ENCODE measurements at regions not wholly inside any gene's neighbourhood (a gene's known extent, or its start where the extent isn't known, plus 50 kb on each side); places are given as distances from the start of the nearest gene placed in this dataset.

DNA sequence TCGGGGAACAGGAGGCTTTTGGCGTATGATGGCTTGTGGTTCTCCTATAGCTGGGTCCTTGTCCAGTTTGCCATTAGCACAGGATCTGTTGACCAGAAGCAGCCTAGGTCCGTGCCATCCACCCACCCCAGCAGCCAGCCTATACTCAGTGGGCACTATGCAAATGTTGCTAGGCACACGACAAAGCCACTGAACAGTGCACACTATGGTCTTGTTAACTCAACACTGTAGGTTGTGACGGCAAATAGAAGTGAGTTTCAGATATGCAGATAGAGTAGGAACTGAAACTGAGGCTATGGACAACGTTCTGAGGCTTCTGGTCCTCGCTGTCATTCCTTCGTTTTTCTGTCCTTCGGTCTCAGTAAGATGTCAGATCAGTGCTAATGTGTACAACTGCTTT lies 541.3 kb upstream of the TENM3 start:
- ChIA-PET CTCF (no interaction called here), POLR2A (no interaction called here)
- H3K4me1 Mint-ChIP-seq (ENCODE audit: insufficient read depth, unreplicated experiment), result no peaks in the 10 kb centered on the region
- no TSS peak for BruUV-seq (replicated peaks)
- no peak overlapping the region for H3K27ac Mint-ChIP-seq (ENCODE audit: low read depth, unreplicated experiment)
- H3K27me3 Mint-ChIP-seq (ENCODE audit: insufficient read depth, unreplicated experiment), result no peaks in the 10 kb centered on the region
- TF ChIP-seq, protein P1, sequence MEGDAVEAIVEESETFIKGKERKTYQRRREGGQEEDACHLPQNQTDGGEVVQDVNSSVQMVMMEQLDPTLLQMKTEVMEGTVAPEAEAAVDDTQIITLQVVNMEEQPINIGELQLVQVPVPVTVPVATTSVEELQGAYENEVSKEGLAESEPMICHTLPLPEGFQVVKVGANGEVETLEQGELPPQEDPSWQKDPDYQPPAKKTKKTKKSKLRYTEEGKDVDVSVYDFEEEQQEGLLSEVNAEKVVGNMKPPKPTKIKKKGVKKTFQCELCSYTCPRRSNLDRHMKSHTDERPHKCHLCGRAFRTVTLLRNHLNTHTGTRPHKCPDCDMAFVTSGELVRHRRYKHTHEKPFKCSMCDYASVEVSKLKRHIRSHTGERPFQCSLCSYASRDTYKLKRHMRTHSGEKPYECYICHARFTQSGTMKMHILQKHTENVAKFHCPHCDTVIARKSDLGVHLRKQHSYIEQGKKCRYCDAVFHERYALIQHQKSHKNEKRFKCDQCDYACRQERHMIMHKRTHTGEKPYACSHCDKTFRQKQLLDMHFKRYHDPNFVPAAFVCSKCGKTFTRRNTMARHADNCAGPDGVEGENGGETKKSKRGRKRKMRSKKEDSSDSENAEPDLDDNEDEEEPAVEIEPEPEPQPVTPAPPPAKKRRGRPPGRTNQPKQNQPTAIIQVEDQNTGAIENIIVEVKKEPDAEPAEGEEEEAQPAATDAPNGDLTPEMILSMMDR (IDR thresholded peaks at IDR 0.05; ENCODE audit: unreplicated experiment), result no peak
- no peak for DNase-seq (ENCODE audit: unreplicated experiment)
- H3K36me3 Mint-ChIP-seq (ENCODE audit: insufficient read depth, unreplicated experiment), result no peaks in the 10 kb centered on the region
- no peak overlapping the region for H3K4me3 Mint-ChIP-seq (ENCODE audit: unreplicated experiment)
- intact Hi-C loops (cut with micrococcal nuclease), result no loop called here
- H3K9me3 Mint-ChIP-seq (ENCODE audit: unreplicated experiment), result no peaks in the 10 kb centered on the region

DNA sequence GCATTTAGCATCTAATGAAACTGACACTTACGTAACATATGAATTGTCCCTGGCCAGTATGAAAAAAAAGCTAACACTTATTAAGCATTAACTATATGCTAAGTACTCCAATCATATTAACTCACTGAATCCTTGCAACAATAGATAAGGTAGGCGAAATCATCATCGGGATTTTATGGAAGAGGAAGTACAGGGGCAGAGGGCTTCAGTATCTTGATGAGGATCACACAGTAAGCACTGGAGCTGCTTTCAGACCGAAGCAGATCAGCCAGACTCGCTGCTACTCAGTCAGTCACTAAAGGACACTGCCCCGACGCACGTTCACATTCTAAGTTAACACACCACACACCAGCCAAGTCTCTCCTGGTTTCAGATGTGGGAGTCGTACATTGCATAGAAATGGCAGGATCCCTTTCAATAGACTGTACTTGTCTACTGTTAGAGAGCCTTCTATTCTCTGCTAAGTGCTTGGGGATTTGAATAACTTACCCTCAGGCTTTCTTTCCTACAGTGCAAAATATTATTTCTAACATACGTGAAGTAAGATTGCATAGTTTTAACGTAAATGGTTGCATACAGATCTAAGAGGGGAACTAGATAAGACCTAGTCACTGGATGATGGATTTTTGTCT lies 540.2 kb upstream of the TENM3 start:
- no peaks in the 10 kb centered on the region for H3K27me3 Mint-ChIP-seq (ENCODE audit: insufficient read depth, unreplicated experiment)
- no peak for DNase-seq (ENCODE audit: unreplicated experiment)
- no peaks in the 10 kb centered on the region for H3K9me3 Mint-ChIP-seq (ENCODE audit: unreplicated experiment)
- H3K4me1 Mint-ChIP-seq (ENCODE audit: insufficient read depth, unreplicated experiment), result no peaks in the 10 kb centered on the region
- H3K27ac Mint-ChIP-seq (ENCODE audit: low read depth, unreplicated experiment), result no peak overlapping the region
- no peaks in the 10 kb centered on the region for H3K36me3 Mint-ChIP-seq (ENCODE audit: insufficient read depth, unreplicated experiment)
- TF ChIP-seq, protein P1 (IDR thresholded peaks at IDR 0.05; ENCODE audit: unreplicated experiment), result no peak
- intact Hi-C loops (cut with micrococcal nuclease), result no loop called here
- BruUV-seq (replicated peaks), result no TSS peak
- no peak overlapping the region for H3K4me3 Mint-ChIP-seq (ENCODE audit: unreplicated experiment)
- ChIA-PET POLR2A (no interaction called here), CTCF (no interaction called here)

DNA sequence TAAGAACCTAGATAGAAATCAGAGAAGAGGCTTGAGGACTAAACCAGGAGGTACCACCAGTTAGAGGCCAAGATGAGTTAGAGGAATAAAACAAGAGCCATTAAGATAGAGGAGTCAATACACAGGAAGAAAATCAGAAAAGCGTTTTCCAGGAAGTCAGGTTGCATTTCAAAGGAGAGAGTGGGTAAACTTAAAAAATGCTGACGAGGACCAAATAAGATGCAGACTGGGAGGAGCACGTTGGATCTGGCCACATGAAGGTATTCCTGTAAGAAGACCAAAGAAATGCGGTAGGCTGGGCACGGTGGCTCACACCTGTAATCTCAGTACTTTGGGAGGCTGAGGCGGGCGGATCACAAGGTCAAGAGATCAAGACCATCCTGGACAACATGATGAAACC lies 533.1 kb upstream of the TENM3 start:
- ChIA-PET CTCF (no interaction called here), POLR2A (no interaction called here)
- no peak for DNase-seq (ENCODE audit: unreplicated experiment)
- BruUV-seq (replicated peaks), result no TSS peak
- no peaks in the 10 kb centered on the region for H3K36me3 Mint-ChIP-seq (ENCODE audit: insufficient read depth, unreplicated experiment)
- H3K27me3 Mint-ChIP-seq (ENCODE audit: insufficient read depth, unreplicated experiment), result no peaks in the 10 kb centered on the region
- TF ChIP-seq, protein P1 (IDR thresholded peaks at IDR 0.05; ENCODE audit: unreplicated experiment), result no peak
- intact Hi-C loops (cut with micrococcal nuclease), result no loop called here
- no peaks in the 10 kb centered on the region for H3K4me1 Mint-ChIP-seq (ENCODE audit: insufficient read depth, unreplicated experiment)
- no peak overlapping the region for H3K27ac Mint-ChIP-seq (ENCODE audit: low read depth, unreplicated experiment)
- H3K4me3 Mint-ChIP-seq (ENCODE audit: unreplicated experiment), result no peak overlapping the region
- H3K9me3 Mint-ChIP-seq (ENCODE audit: unreplicated experiment), result peaks cover 12% of the 10 kb centered on the region

DNA sequence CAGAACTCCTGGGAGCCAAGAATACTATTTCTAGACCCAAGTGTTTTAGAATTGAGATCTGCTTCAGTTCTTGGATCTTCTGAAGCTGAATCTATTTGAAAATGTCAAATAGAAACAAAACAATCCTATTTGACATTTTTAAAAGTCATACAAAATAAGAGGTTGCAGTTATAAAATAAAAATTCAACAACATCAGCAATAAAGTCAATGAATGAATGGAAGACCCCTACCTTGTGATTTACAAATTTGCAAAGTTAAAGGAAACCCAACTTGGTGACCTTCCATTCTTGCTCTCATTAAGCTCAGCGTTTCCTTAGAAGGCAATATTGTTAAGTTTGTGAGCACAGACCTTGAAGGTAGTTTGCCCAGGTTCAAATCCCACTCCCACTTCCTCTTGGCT lies 531.8 kb upstream of the TENM3 start:
- CTCF ChIA-PET, result interaction anchor here (0.5 to 0.6 kb wide), 3 partner anchors 775 to 1245 kb away, joined by 3 read pairs; no protein-coding TSS in a partner anchor
- TF ChIP-seq, protein P1 (IDR thresholded peaks at IDR 0.05; ENCODE audit: unreplicated experiment), result no peak

More for the DNA sequence above, 531.8 kb upstream of the TENM3 start:
- Mint-ChIP-seq H3K27ac (ENCODE audit: low read depth, unreplicated experiment) (no peak overlapping the region), H3K9me3 (ENCODE audit: unreplicated experiment) (peaks cover 12% of the 10 kb centered on the region), H3K4me3 (ENCODE audit: unreplicated experiment) (no peak overlapping the region), H3K36me3 (ENCODE audit: insufficient read depth, unreplicated experiment) (no peaks in the 10 kb centered on the region), H3K27me3 (ENCODE audit: insufficient read depth, unreplicated experiment) (no peaks in the 10 kb centered on the region), H3K4me1 (ENCODE audit: insufficient read depth, unreplicated experiment) (no peaks in the 10 kb centered on the region)
- POLR2A ChIA-PET, result no interaction called here
- BruUV-seq (replicated peaks), result no TSS peak
- DNase-seq (ENCODE audit: unreplicated experiment), result no peak
- intact Hi-C loops (cut with micrococcal nuclease), result no loop called here
